Neural progenitor cell (in vitro differentiated cells): ENCODE measurements at regions not wholly inside any gene's neighbourhood (a gene's known extent, or its start where the extent isn't known, plus 50 kb on each side); places are given as distances from the start of the nearest gene placed in this dataset.

Experiments used
- DNase-seq: peaks from one replicate; pipeline ENCODE4 v3.0.0-alpha.2; 2016; ENCODE audit warnings: low spot score
- H2AFZ ChIP-seq: fragments of 200-600 bp; sonication (generic); replicated peaks from 2 replicates; pipeline ENCODE4 v1.6.1; 2016; ENCODE audit warnings: antibody characterized with exemption
- H3F3A ChIP-seq: fragments of 200-600 bp; sonication (generic); 2 replicates; pipeline ENCODE4 v1.6.1; 2016; ENCODE audit warnings: antibody characterized with exemption, low read depth
- H3K27ac ChIP-seq: fragments of 200-600 bp; sonication (generic); 2 replicates; pipeline ENCODE4 v1.5.1; 2016; ENCODE audit warnings: mild to moderate bottlenecking
- H3K27me3 ChIP-seq: fragments of 200-600 bp; sonication (generic); 2 replicates; pipeline ENCODE4 v1.6.1; 2016; ENCODE audit warnings: mild to moderate bottlenecking, moderate library complexity
- H3K36me3 ChIP-seq: fragments of 200-600 bp; sonication (generic); 2 replicates; pipeline ENCODE4 v1.5.1; 2016
- H3K4me1 ChIP-seq: fragments of 200-600 bp; sonication (generic); 2 replicates; pipeline ENCODE4 v1.6.1; 2016; ENCODE audit warnings: mixed run types
- H3K4me2 ChIP-seq: fragments of 200-600 bp; sonication (generic); 2 replicates; pipeline ENCODE4 v1.6.1; 2016
- H3K4me3 ChIP-seq: fragments of 200-600 bp; sonication (generic); 2 replicates; pipeline ENCODE4 v1.5.1; 2016
- H3K79me2 ChIP-seq: fragments of 200-600 bp; sonication (generic); 2 replicates; pipeline ENCODE4 v1.6.1; 2016; ENCODE audit warnings: low read depth
- H3K9ac ChIP-seq: fragments of 200-600 bp; sonication (generic); 2 replicates; pipeline ENCODE4 v1.6.1; 2016
- H3K9me3 ChIP-seq: fragments of 200-600 bp; sonication (generic); 2 replicates; pipeline ENCODE4 v1.5.1; 2016; ENCODE audit warnings: low read depth
- H4K20me1 ChIP-seq: fragments of 200-600 bp; sonication (generic); 2 replicates; pipeline ENCODE4 v1.6.1; 2016; ENCODE audit warnings: low read depth
- H3K27ac Mint-ChIP-seq: 3 replicates; pipeline ENCODE4 v1.8.0; 2021; ENCODE audit warnings: mixed read lengths
- H3K27me3 Mint-ChIP-seq: 2 replicates; pipeline ENCODE4 v1.8.0; 2022; ENCODE audit warnings: low read depth, mild to moderate bottlenecking, inconsistent platforms, moderate library complexity, mixed read lengths; ENCODE audit not compliant: insufficient read depth
- H3K36me3 Mint-ChIP-seq: 3 replicates; pipeline ENCODE4 v1.8.0; 2021; ENCODE audit warnings: mixed read lengths
- H3K4me1 Mint-ChIP-seq: 3 replicates; pipeline ENCODE4 v1.8.0; 2021; ENCODE audit warnings: mixed read lengths
- H3K4me3 Mint-ChIP-seq: 3 replicates; pipeline ENCODE4 v1.8.0; 2021; ENCODE audit warnings: mild to moderate bottlenecking, moderate library complexity, mixed read lengths
- H3K9me3 Mint-ChIP-seq: 3 replicates; pipeline ENCODE4 v1.8.0; 2020; ENCODE audit warnings: mixed read lengths
- EZH2 ChIP-seq: fragments of 200-600 bp; sonication (generic); IDR thresholded peaks from 2 replicates; pipeline ENCODE4 v1.6.1; 2017; ENCODE audit warnings: antibody characterized with exemption, mild to moderate bottlenecking, moderate library complexity
- EZH2phosphoT487 ChIP-seq: fragments of 200-600 bp; sonication (generic); IDR thresholded peaks from 2 replicates; pipeline ENCODE4 v1.6.1; 2017; ENCODE audit warnings: antibody characterized with exemption
- TF ChIP-seq, protein P1 (sequence below): fragments of 200-600 bp; sonication (generic); IDR thresholded peaks from 2 replicates; pipeline ENCODE4 v1.5.1; 2017; ENCODE audit warnings: antibody characterized with exemption, mild to moderate bottlenecking

- Mint-ChIP-seq H3K36me3 (no peaks in the 10 kb centered on the region), H3K27me3 (peaks cover 4% of the 10 kb centered on the region), H3K9me3 (peaks cover 5% of the 10 kb centered on the region), H3K4me1 (peaks cover 16% of the 10 kb centered on the region), H3K4me3 (no peak overlapping the region), H3K27ac (no peak overlapping the region)
- H3K9ac ChIP-seq, result no peak overlapping the region
- H3F3A ChIP-seq, result no peaks in the 10 kb centered on the region
- H3K27ac ChIP-seq, result no peak overlapping the region
- H3K79me2 ChIP-seq, result no peaks in the 10 kb centered on the region
- TF ChIP-seq, protein P1, sequence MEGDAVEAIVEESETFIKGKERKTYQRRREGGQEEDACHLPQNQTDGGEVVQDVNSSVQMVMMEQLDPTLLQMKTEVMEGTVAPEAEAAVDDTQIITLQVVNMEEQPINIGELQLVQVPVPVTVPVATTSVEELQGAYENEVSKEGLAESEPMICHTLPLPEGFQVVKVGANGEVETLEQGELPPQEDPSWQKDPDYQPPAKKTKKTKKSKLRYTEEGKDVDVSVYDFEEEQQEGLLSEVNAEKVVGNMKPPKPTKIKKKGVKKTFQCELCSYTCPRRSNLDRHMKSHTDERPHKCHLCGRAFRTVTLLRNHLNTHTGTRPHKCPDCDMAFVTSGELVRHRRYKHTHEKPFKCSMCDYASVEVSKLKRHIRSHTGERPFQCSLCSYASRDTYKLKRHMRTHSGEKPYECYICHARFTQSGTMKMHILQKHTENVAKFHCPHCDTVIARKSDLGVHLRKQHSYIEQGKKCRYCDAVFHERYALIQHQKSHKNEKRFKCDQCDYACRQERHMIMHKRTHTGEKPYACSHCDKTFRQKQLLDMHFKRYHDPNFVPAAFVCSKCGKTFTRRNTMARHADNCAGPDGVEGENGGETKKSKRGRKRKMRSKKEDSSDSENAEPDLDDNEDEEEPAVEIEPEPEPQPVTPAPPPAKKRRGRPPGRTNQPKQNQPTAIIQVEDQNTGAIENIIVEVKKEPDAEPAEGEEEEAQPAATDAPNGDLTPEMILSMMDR, result no peak
- TF ChIP-seq EZH2phosphoT487 (no peak), EZH2 (no peak)
- H3K4me2 ChIP-seq, result no peak overlapping the region
- no peaks in the 10 kb centered on the region for H4K20me1 ChIP-seq
- H3K36me3 ChIP-seq, result no peaks in the 10 kb centered on the region
- no peak for DNase-seq
- H3K4me1 ChIP-seq, result peaks cover 21% of the 10 kb centered on the region
- no peak overlapping the region for H3K4me3 ChIP-seq
- H3K27me3 ChIP-seq, result no peaks in the 10 kb centered on the region
- no peaks in the 10 kb centered on the region for H3K9me3 ChIP-seq
- no peak overlapping the region for H2AFZ ChIP-seq
Observed at GRCh38 chr2:16311521-16312440, 353.9 kb downstream of the CYRIA start.

DNA sequence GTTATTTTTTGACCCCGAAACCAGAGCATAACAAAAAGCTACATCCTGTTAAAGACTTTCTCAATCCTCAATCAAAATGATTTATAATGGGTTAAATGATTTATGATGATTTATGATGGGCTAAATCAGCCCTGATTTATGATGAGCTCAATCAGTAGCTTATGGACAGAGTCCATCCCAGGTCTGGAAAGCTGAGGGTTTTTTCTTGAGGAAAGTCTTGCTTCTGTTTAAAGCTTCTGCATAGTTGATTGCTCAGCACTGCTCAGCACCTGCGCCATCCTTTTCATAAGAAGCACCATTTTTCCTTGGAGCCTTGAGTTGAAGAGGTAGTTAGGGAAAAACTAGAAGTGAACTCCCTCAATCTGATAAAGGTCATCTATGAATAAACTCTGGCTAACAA, 356.8 kb downstream of the CYRIA start:
- TF ChIP-seq EZH2, result no peak
- no peak for TF ChIP-seq EZH2phosphoT487
- TF ChIP-seq, protein P1, result no peak
- H3K27ac Mint-ChIP-seq, result no peak overlapping the region
- no peaks in the 10 kb centered on the region for H3K79me2 ChIP-seq

DNA sequence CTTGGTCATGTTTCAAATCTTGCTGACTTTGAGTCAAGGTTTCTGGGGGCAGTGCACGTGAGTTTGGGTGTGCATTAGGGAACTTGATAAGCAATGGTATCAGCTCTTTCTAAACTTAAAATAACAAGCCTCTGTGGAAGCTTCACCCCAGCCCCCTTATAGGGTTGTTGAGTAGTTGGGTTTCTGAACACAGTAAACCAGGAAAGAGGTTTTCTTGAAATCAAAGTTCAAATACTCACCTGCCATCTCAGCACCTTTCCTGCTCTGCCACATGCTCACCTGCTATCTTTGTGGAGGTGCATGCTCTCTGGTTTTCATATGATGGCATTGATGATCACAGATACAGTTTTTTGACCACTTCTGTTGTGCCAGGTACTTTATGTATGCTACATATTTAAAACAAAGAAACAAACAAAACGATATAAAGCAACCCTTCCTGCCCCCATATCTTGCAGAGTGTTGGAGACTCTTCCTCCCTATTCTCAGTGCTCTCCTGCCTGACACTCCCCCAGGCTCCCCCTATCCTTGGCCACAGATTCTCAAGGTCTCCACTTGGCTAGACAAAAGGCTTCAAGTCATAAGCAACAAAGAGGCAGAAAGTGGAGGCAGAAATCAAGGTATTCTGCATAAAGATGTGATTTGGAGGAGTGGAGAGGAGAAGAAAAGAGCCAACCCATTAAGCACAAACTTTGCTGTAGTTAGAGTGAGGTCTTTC, 360.6 kb downstream of the CYRIA start:
- H3K9me3 Mint-ChIP-seq, result peaks cover 18% of the 10 kb centered on the region

More for the DNA sequence above, 356.8 kb downstream of the CYRIA start:
- Histone ChIP-seq H3K4me3 (no peak overlapping the region), H4K20me1 (no peaks in the 10 kb centered on the region), H3K4me2 (no peak overlapping the region), H3K9me3 (no peaks in the 10 kb centered on the region), H3K36me3 (no peaks in the 10 kb centered on the region), H3K27me3 (no peaks in the 10 kb centered on the region), H3F3A (no peaks in the 10 kb centered on the region), H3K9ac (no peak overlapping the region), H2AFZ (no peak overlapping the region), H3K27ac (no peak overlapping the region), H3K4me1 (peaks cover 30% of the 10 kb centered on the region)
- Mint-ChIP-seq H3K4me3 (no peak overlapping the region), H3K27me3 (peaks cover 6% of the 10 kb centered on the region), H3K9me3 (peaks cover 2% of the 10 kb centered on the region), H3K4me1 (peaks cover 9% of the 10 kb centered on the region), H3K36me3 (no peaks in the 10 kb centered on the region)
- no peak for DNase-seq

More for the DNA sequence above, 360.6 kb downstream of the CYRIA start:
- peaks cover 24% of the 10 kb centered on the region for H3F3A ChIP-seq
- no peaks in the 10 kb centered on the region for H4K20me1 ChIP-seq
- no peaks in the 10 kb centered on the region for H3K36me3 Mint-ChIP-seq
- no peak overlapping the region for H3K4me3 ChIP-seq
- H3K4me1 Mint-ChIP-seq, result peaks cover 19% of the 10 kb centered on the region
- peaks cover 9% of the 10 kb centered on the region for H3K27me3 Mint-ChIP-seq
- H3K4me3 Mint-ChIP-seq, result no peak overlapping the region
- peaks cover 35% of the 10 kb centered on the region for H3K4me1 ChIP-seq
- H3K4me2 ChIP-seq, result no peak overlapping the region
- no peaks in the 10 kb centered on the region for H3K79me2 ChIP-seq
- H2AFZ ChIP-seq, result no peak overlapping the region
- no peak for DNase-seq
- no peaks in the 10 kb centered on the region for H3K27me3 ChIP-seq
- H3K36me3 ChIP-seq, result no peaks in the 10 kb centered on the region
- no peak for TF ChIP-seq EZH2
- TF ChIP-seq, protein P1, result no peak
- TF ChIP-seq EZH2phosphoT487, result no peak
- no peak overlapping the region for H3K27ac ChIP-seq
- H3K9ac ChIP-seq, result no peak overlapping the region
- peaks cover 4% of the 10 kb centered on the region for H3K9me3 ChIP-seq
- H3K27ac Mint-ChIP-seq, result no peak overlapping the region
